Mammary epithelial cell (primary cell): ENCODE measurements at regions not wholly inside any gene's neighbourhood (a gene's known extent, or its start where the extent isn't known, plus 50 kb on each side); places are given as distances from the start of the nearest gene placed in this dataset.

Experiments
- CTCF ChIP-seq, 2 donors: IDR thresholded peaks in 1 of 2; conservative IDR thresholded peaks in 1 of 2; 2 replicates each; pipeline ENCODE4 v1.5.1; 2011 to 2012; ENCODE audit warnings: inconsistent platforms in 2 of 2, low read length in 2 of 2, mild to moderate bottlenecking in 2 of 2, control low read depth in 1 of 2, low read depth in 1 of 2; ENCODE audit not compliant: insufficient read depth in 1 of 2; ENCODE audit errors: extremely low read depth in 1 of 2
- EZH2 ChIP-seq: IDR thresholded peaks from 2 replicates; pipeline ENCODE4 v1.6.1; 2012; ENCODE audit warnings: low read length, inconsistent platforms, borderline replicate concordance

GRCh38 chr2:145137901-145138300 is 618.0 kb upstream of the ZEB2 start:
- no peak for TF ChIP-seq EZH2
- no peak for TF ChIP-seq CTCF (conservative IDR thresholded peaks at IDR 0.05 in 1 of 2, IDR thresholded peaks at IDR 0.05 in 1 of 2; ENCODE audit: extremely low read depth in 1 of 2, insufficient read depth in 1 of 2, low read depth in 1 of 2, low read length in 2 of 2)
